ENCODE measurements at regions not wholly inside any gene's neighbourhood (a gene's known extent, or its start where the extent isn't known, plus 50 kb on each side); places are given as distances from the start of the nearest gene placed in this dataset.
"Not testable (repeated sequence)": the region's sequence is repeated elsewhere in the genome, so short reads cannot be mapped to it uniquely, and the experiment has no call there.

GRCh38 chr21:5013455-5014304, 5507.7 kb upstream of the TPTE start:
- DNase-seq (ENCODE audit: low spot score); H3K27me3 Mint-ChIP-seq (ENCODE audit: low read depth); H3K4me1 Mint-ChIP-seq (ENCODE audit: low read depth); intact Hi-C loops (cut with micrococcal nuclease); H3K4me3 Mint-ChIP-seq (ENCODE audit: low read depth); H3K36me3 Mint-ChIP-seq (ENCODE audit: low read depth); H3K9me3 Mint-ChIP-seq; H3K27ac Mint-ChIP-seq: not testable (repeated sequence)

GRCh38 chr21:5015187-5015586, 5506.2 kb upstream of the TPTE start:
- H3K27ac Mint-ChIP-seq; H3K9me3 Mint-ChIP-seq; intact Hi-C loops (cut with micrococcal nuclease); DNase-seq (ENCODE audit: low spot score); H3K4me1 Mint-ChIP-seq (ENCODE audit: low read depth); H3K36me3 Mint-ChIP-seq (ENCODE audit: low read depth); H3K4me3 Mint-ChIP-seq (ENCODE audit: low read depth); H3K27me3 Mint-ChIP-seq (ENCODE audit: low read depth): not testable (repeated sequence)

GRCh38 chr21:5019120-5019519, 5502.3 kb upstream of the TPTE start:
- H3K4me1 Mint-ChIP-seq (ENCODE audit: low read depth); H3K27me3 Mint-ChIP-seq (ENCODE audit: low read depth); H3K36me3 Mint-ChIP-seq (ENCODE audit: low read depth); H3K9me3 Mint-ChIP-seq; intact Hi-C loops (cut with micrococcal nuclease); H3K4me3 Mint-ChIP-seq (ENCODE audit: low read depth); DNase-seq (ENCODE audit: low spot score); H3K27ac Mint-ChIP-seq: not testable (repeated sequence)

GRCh38 chr21:5021815-5022214, 5499.6 kb upstream of the TPTE start:
- H3K27ac Mint-ChIP-seq; H3K4me1 Mint-ChIP-seq (ENCODE audit: low read depth); H3K36me3 Mint-ChIP-seq (ENCODE audit: low read depth); intact Hi-C loops (cut with micrococcal nuclease); H3K4me3 Mint-ChIP-seq (ENCODE audit: low read depth); DNase-seq (ENCODE audit: low spot score); H3K9me3 Mint-ChIP-seq; H3K27me3 Mint-ChIP-seq (ENCODE audit: low read depth): not testable (repeated sequence)

GRCh38 chr21:5022254-5022653, 5499.1 kb upstream of the TPTE start:
- H3K27me3 Mint-ChIP-seq (ENCODE audit: low read depth); H3K27ac Mint-ChIP-seq; H3K36me3 Mint-ChIP-seq (ENCODE audit: low read depth); H3K9me3 Mint-ChIP-seq; intact Hi-C loops (cut with micrococcal nuclease); DNase-seq (ENCODE audit: low spot score); H3K4me3 Mint-ChIP-seq (ENCODE audit: low read depth); H3K4me1 Mint-ChIP-seq (ENCODE audit: low read depth): not testable (repeated sequence)

- H3K27ac Mint-ChIP-seq; H3K4me3 Mint-ChIP-seq (ENCODE audit: low read depth); H3K4me1 Mint-ChIP-seq (ENCODE audit: low read depth); H3K36me3 Mint-ChIP-seq (ENCODE audit: low read depth); DNase-seq (ENCODE audit: low spot score); H3K27me3 Mint-ChIP-seq (ENCODE audit: low read depth); intact Hi-C loops (cut with micrococcal nuclease); H3K9me3 Mint-ChIP-seq: not testable (repeated sequence)
Measured at GRCh38 chr21:5022748-5023147, 5498.6 kb upstream of the TPTE start.

GRCh38 chr21:5035147-5035546, 5486.2 kb upstream of the TPTE start:
- intact Hi-C loops (cut with micrococcal nuclease); H3K27ac Mint-ChIP-seq; H3K9me3 Mint-ChIP-seq; H3K27me3 Mint-ChIP-seq (ENCODE audit: low read depth); H3K4me1 Mint-ChIP-seq (ENCODE audit: low read depth); H3K4me3 Mint-ChIP-seq (ENCODE audit: low read depth); H3K36me3 Mint-ChIP-seq (ENCODE audit: low read depth); DNase-seq (ENCODE audit: low spot score): not testable (repeated sequence)

- H3K4me1 Mint-ChIP-seq (ENCODE audit: low read depth); H3K27ac Mint-ChIP-seq; H3K4me3 Mint-ChIP-seq (ENCODE audit: low read depth); H3K9me3 Mint-ChIP-seq; H3K36me3 Mint-ChIP-seq (ENCODE audit: low read depth); intact Hi-C loops (cut with micrococcal nuclease); H3K27me3 Mint-ChIP-seq (ENCODE audit: low read depth); DNase-seq (ENCODE audit: low spot score): not testable (repeated sequence)
Measured at GRCh38 chr21:5035587-5035986, 5485.8 kb upstream of the TPTE start.

GRCh38 chr21:5037606-5038331, 5483.6 kb upstream of the TPTE start:
- H3K36me3 Mint-ChIP-seq (ENCODE audit: low read depth); H3K27ac Mint-ChIP-seq; H3K4me1 Mint-ChIP-seq (ENCODE audit: low read depth); H3K4me3 Mint-ChIP-seq (ENCODE audit: low read depth); intact Hi-C loops (cut with micrococcal nuclease); DNase-seq (ENCODE audit: low spot score); H3K27me3 Mint-ChIP-seq (ENCODE audit: low read depth); H3K9me3 Mint-ChIP-seq: not testable (repeated sequence)

- intact Hi-C loops (cut with micrococcal nuclease); H3K4me3 Mint-ChIP-seq (ENCODE audit: low read depth); H3K27ac Mint-ChIP-seq; H3K4me1 Mint-ChIP-seq (ENCODE audit: low read depth); H3K36me3 Mint-ChIP-seq (ENCODE audit: low read depth); DNase-seq (ENCODE audit: low spot score); H3K9me3 Mint-ChIP-seq; H3K27me3 Mint-ChIP-seq (ENCODE audit: low read depth): not testable (repeated sequence)
Measured at GRCh38 chr21:5039926-5040325, 5481.5 kb upstream of the TPTE start.

- H3K27me3 Mint-ChIP-seq (ENCODE audit: low read depth); H3K36me3 Mint-ChIP-seq (ENCODE audit: low read depth); intact Hi-C loops (cut with micrococcal nuclease); H3K4me3 Mint-ChIP-seq (ENCODE audit: low read depth); H3K4me1 Mint-ChIP-seq (ENCODE audit: low read depth); DNase-seq (ENCODE audit: low spot score); H3K27ac Mint-ChIP-seq; H3K9me3 Mint-ChIP-seq: not testable (repeated sequence)
Measured at GRCh38 chr21:5042583-5042982, 5478.8 kb upstream of the TPTE start.

- H3K36me3 Mint-ChIP-seq (ENCODE audit: low read depth); H3K4me1 Mint-ChIP-seq (ENCODE audit: low read depth); intact Hi-C loops (cut with micrococcal nuclease); H3K27ac Mint-ChIP-seq; H3K4me3 Mint-ChIP-seq (ENCODE audit: low read depth); DNase-seq (ENCODE audit: low spot score); H3K27me3 Mint-ChIP-seq (ENCODE audit: low read depth); H3K9me3 Mint-ChIP-seq: not testable (repeated sequence)
Measured at GRCh38 chr21:5044812-5045211, 5476.6 kb upstream of the TPTE start.

GRCh38 chr21:5051303-5052018, 5469.9 kb upstream of the TPTE start:
- peak overlapping the region; percentile 36 for H3K27ac Mint-ChIP-seq
- H3K27me3 Mint-ChIP-seq (ENCODE audit: low read depth); H3K36me3 Mint-ChIP-seq (ENCODE audit: low read depth); H3K4me1 Mint-ChIP-seq (ENCODE audit: low read depth); DNase-seq (ENCODE audit: low spot score); H3K4me3 Mint-ChIP-seq (ENCODE audit: low read depth); intact Hi-C loops (cut with micrococcal nuclease); H3K9me3 Mint-ChIP-seq: not testable (repeated sequence)
